ENCODE measurements at regions not wholly inside any gene's neighbourhood (a gene's known extent, or its start where the extent isn't known, plus 50 kb on each side); places are given as distances from the start of the nearest gene placed in this dataset.

- DNase-seq (ENCODE audit: low spot score), result no peak
Observed at GRCh38 chr4:180567080-180567479, 1676.1 kb upstream of the TENM3 start.

GRCh38 chr4:180571516-180572055, 1671.6 kb upstream of the TENM3 start:
- DNase-seq (ENCODE audit: low spot score), result no peak

GRCh38 chr4:180578175-180578574, 1665.0 kb upstream of the TENM3 start:
- DNase-seq (ENCODE audit: low spot score), result no peak

GRCh38 chr4:180581061-180581460, 1662.1 kb upstream of the TENM3 start:
- DNase-seq (ENCODE audit: low spot score), result no peak

- DNase-seq (ENCODE audit: low spot score), result no peak
Observed at GRCh38 chr4:180587379-180587778, 1655.8 kb upstream of the TENM3 start.

- no peak for DNase-seq (ENCODE audit: low spot score)
Observed at GRCh38 chr4:180589575-180589974, 1653.6 kb upstream of the TENM3 start.

GRCh38 chr4:180596888-180597483, 1646.2 kb upstream of the TENM3 start:
- DNase-seq (ENCODE audit: low spot score), result no peak

GRCh38 chr4:180598281-180598680, 1644.9 kb upstream of the TENM3 start:
- peak; percentile 60 for DNase-seq (ENCODE audit: low spot score)

GRCh38 chr4:180603791-180604190, 1639.4 kb upstream of the TENM3 start:
- DNase-seq (ENCODE audit: low spot score), result no peak

- peak; percentile 36 for DNase-seq (ENCODE audit: low spot score)
Observed at GRCh38 chr4:180610324-180610723, 1632.9 kb upstream of the TENM3 start.

- no peak for DNase-seq (ENCODE audit: low spot score)
Observed at GRCh38 chr4:180615746-180616145, 1627.5 kb upstream of the TENM3 start.

GRCh38 chr4:180617196-180617595, 1626.0 kb upstream of the TENM3 start:
- peak; percentile 49 for DNase-seq (ENCODE audit: low spot score)

- no peak for DNase-seq (ENCODE audit: low spot score)
Observed at GRCh38 chr4:180618396-180618795, 1624.8 kb upstream of the TENM3 start.

GRCh38 chr4:180619440-180619839, 1623.8 kb upstream of the TENM3 start:
- DNase-seq (ENCODE audit: low spot score), result no peak

GRCh38 chr4:180622254-180622653, 1620.9 kb upstream of the TENM3 start:
- DNase-seq (ENCODE audit: low spot score), result no peak

- no peak for DNase-seq (ENCODE audit: low spot score)
Observed at GRCh38 chr4:180625653-180626052, 1617.5 kb upstream of the TENM3 start.

GRCh38 chr4:180630012-180630665, 1613.1 kb upstream of the TENM3 start:
- DNase-seq (ENCODE audit: low spot score), result no peak

- no peak for DNase-seq (ENCODE audit: low spot score)
Observed at GRCh38 chr4:180634306-180634705, 1608.9 kb upstream of the TENM3 start.

GRCh38 chr4:180635281-180635680, 1607.9 kb upstream of the TENM3 start:
- DNase-seq (ENCODE audit: low spot score), result peak; percentile 67

GRCh38 chr4:180636696-180637404, 1606.4 kb upstream of the TENM3 start:
- peak; percentile 13 for DNase-seq (ENCODE audit: low spot score)

- no peak for DNase-seq (ENCODE audit: low spot score)
Observed at GRCh38 chr4:180637616-180638015, 1605.6 kb upstream of the TENM3 start.

GRCh38 chr4:180640193-180640592, 1603.0 kb upstream of the TENM3 start:
- no peak for DNase-seq (ENCODE audit: low spot score)

- no peak for DNase-seq (ENCODE audit: low spot score)
Observed at GRCh38 chr4:180641495-180641894, 1601.7 kb upstream of the TENM3 start.

Measured in kidney tubule cell (primary cell).